AG09309 (cell line): ENCODE measurements at regions not wholly inside any gene's neighbourhood (a gene's known extent, or its start where the extent isn't known, plus 50 kb on each side); places are given as distances from the start of the nearest gene placed in this dataset.

Experiments used
- DNase-seq: peaks from one replicate; pipeline ENCODE4 v3.0.0-alpha.2; 2010; ENCODE audit warnings: low read depth
- H3K4me3 ChIP-seq: 2 replicates; pipeline ENCODE4 v1.5.1; 2011; ENCODE audit warnings: mild to moderate bottlenecking, low read depth, low read length, moderate library complexity; ENCODE audit not compliant: control insufficient read depth
- TF ChIP-seq, protein P1 (sequence below): IDR thresholded peaks from 2 replicates; pipeline ENCODE4 v1.5.1; 2011; ENCODE audit warnings: mild to moderate bottlenecking, low read depth, low read length, inconsistent platforms; ENCODE audit not compliant: insufficient read depth, control insufficient read depth; ENCODE audit errors: missing control alignments

GRCh38 chr3:24923570-24923969, 428.9 kb upstream of the THRB start:
- no peak for DNase-seq
- TF ChIP-seq, protein P1, sequence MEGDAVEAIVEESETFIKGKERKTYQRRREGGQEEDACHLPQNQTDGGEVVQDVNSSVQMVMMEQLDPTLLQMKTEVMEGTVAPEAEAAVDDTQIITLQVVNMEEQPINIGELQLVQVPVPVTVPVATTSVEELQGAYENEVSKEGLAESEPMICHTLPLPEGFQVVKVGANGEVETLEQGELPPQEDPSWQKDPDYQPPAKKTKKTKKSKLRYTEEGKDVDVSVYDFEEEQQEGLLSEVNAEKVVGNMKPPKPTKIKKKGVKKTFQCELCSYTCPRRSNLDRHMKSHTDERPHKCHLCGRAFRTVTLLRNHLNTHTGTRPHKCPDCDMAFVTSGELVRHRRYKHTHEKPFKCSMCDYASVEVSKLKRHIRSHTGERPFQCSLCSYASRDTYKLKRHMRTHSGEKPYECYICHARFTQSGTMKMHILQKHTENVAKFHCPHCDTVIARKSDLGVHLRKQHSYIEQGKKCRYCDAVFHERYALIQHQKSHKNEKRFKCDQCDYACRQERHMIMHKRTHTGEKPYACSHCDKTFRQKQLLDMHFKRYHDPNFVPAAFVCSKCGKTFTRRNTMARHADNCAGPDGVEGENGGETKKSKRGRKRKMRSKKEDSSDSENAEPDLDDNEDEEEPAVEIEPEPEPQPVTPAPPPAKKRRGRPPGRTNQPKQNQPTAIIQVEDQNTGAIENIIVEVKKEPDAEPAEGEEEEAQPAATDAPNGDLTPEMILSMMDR: no peak
- no peak overlapping the region for H3K4me3 ChIP-seq

GRCh38 chr3:24929521-24929920, 434.9 kb upstream of the THRB start:
- TF ChIP-seq, protein P1: no peak
- no peak for DNase-seq

DNA sequence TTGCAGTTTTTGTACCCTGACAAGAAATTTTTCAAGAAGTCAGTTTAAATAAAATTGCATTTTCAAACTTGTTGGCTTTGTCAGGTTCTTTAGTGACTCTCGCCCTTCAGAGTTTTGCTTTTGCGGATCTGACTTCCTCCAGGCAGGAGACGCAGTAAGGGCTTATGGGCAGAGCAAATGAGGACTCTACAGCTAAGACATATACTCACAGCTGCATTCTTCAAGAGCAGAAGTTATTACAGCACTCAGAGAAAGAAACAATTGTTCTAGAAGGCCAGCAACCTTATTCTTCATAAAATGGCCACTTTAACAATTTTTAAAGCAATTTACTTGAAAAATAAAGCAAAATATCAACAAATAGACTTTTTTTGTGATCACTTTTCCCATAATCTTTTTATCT, 438.8 kb upstream of the THRB start:
- TF ChIP-seq, protein P1: no peak
- no peak for DNase-seq
- no peak overlapping the region for H3K4me3 ChIP-seq

More at GRCh38 chr3:24929521-24929920, 434.9 kb upstream of the THRB start:
- H3K4me3 ChIP-seq: no peak overlapping the region

DNA sequence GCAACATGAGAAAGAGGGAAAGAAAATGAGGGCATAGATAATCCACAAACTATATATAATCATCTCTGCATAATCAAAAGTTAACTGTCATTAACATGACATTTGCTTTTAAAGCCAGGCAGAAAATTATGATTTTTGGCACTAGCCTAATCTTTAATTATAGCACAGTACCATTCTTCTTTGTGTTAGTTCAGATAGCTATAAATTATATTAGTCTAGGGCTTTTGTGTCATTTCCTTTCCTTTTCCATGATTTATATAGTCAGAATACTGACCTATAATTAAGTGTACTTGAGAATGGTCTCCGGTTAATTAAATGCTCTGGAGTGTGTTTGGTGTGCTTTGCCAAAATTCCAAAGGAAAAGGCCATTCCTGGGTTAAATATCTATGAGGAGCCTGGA, 441.9 kb upstream of the THRB start:
- TF ChIP-seq, protein P1: no peak
- H3K4me3 ChIP-seq: no peak overlapping the region
- DNase-seq: no peak

- TF ChIP-seq, protein P1: no peak
- DNase-seq: no peak
- no peak overlapping the region for H3K4me3 ChIP-seq
Observed at GRCh38 chr3:24937228-24937627, 442.6 kb upstream of the THRB start.

GRCh38 chr3:24937780-24938179, 443.1 kb upstream of the THRB start:
- no peak overlapping the region for H3K4me3 ChIP-seq
- no peak for DNase-seq
- TF ChIP-seq, protein P1: no peak

- DNase-seq: no peak
- TF ChIP-seq, protein P1: no peak
Observed at GRCh38 chr3:24943961-24944360, 449.3 kb upstream of the THRB start.

More at GRCh38 chr3:24943961-24944360, 449.3 kb upstream of the THRB start:
- H3K4me3 ChIP-seq: no peak overlapping the region
